NCI-H2081 (cell line): ENCODE measurements at regions not wholly inside any gene's neighbourhood (a gene's known extent, or its start where the extent isn't known, plus 50 kb on each side); places are given as distances from the start of the nearest gene placed in this dataset.

Experiments
- DNase-seq, 2 experiments: peaks; one replicate each; lab custom pipeline; 2025; lab: John Stamatoyannopoulos, UW

DNA sequence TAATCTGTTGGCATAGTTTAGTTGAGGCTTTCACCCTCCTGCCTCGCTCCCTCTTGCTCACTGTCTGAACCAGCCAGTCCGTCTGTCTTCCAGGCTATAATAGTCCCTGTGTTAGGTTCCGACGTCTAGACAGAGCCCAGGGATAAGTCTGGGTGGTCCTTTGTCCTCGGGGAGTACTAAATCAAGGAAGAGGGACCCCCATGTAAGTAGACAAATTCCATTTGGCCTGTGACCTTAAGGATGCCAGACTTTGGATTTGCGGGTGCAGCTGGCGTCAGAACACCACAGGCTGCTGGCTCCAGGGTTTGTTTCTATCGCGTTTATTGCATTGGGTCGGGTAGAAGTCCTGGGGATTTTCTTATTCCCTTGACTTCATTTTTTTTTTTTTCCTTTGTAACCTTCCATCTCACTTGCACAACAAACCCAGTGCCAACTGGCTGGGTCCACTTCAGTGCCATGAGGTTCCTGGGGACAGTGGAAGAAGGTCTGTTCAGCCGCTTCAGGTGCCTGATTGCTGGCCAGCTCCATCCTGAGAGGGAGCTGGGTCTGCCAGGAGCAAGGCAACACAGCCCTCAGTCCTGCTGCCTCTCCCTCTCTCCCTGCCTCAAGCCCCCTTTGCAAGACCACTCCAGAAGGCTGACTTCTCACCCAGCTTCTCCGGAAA lies 95.4 kb upstream of the KLHL25 start:
- no peak for DNase-seq

DNA sequence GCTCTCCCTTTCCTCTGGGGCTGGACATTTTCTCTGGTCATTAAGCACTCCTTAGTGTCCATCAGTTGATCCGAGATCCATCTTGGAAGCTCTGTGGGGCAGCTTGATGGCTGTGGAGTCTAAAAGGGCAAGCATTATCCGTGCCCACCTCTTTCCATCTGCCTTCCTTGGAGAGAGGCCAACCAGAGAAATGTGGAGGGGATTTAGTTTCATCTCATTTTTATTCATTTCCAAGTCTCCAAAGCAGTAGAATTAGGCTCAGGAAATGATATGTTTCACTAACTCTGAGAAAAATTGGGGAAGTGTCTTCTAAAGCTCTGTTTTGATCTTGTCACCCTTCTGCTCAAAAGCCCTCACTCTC lies 95.9 kb upstream of the KLHL25 start:
- DNase-seq = no peak

DNA sequence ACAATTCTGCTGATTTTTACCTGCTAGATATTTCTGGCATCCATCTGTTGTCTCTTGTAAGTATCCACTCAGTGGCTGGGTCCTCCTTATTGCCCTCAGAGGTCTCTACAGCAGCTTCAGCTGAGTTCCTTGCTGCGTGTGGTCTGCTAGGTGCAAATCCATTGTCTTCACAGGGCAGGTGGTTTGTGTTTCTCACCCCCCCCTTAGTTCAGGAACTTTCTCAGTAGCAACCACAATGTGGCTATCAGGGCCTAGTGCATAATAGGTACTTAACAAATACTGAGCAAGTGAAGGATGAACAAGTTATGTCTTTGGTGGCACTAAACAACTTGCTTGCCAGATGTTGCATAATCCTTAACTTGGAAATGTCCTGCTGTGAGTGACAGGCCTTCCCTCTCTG lies 96.7 kb upstream of the KLHL25 start:
- no peak for DNase-seq

DNA sequence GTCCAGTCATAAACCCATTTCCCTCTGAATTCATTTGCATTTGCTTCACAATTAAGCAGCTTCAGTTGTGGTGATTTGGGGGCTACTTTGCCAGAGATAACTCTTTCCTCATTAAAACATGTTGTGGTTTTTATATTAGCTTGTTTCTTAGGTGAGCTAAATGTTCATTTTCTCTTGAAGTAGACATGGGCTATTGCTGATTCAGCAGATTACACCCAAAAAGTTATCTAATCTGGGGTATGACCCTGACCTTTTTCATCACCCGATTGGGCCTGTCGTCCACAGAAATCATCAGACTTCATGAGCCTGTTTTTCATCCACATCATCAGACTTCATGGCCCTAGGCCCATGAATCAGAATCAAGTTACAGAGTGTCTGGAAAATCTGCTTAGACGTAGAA lies 97.5 kb upstream of the KLHL25 start:
- no peak for DNase-seq

DNA sequence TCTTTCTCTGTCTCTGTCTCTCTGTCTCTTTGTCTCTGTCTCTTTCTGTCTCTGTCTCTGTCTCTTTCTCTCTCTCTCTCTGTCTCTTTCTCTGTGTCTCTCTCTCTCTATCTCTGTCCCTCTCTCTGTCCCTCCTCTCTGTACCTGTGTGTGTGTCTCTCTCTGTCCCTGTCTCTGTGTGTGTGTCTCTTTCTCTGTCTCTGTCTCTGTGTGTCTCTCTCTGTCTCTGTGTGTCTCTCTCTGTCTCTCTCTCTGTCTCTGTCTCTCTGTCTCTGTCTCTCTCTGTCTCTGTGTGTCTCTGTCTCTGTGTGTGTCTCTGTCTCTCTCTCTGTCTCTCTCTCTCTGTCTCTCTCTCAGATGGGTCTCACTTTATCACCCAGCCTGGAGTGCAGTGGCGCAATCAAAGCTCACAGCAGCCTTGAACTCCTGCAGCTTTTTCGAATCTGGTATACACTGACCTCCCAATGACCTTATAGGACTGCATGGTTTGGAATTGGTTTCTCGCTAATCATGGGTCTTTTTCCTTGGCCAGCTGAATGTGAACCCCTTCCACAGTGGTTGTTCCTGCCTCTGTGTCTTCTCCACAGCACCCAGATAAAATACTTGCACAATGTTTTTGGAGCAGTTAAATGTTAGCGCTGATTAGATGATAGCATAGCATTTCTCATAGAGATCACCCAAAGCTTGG lies 102.6 kb upstream of the KLHL25 start:
- no peak for DNase-seq

DNA sequence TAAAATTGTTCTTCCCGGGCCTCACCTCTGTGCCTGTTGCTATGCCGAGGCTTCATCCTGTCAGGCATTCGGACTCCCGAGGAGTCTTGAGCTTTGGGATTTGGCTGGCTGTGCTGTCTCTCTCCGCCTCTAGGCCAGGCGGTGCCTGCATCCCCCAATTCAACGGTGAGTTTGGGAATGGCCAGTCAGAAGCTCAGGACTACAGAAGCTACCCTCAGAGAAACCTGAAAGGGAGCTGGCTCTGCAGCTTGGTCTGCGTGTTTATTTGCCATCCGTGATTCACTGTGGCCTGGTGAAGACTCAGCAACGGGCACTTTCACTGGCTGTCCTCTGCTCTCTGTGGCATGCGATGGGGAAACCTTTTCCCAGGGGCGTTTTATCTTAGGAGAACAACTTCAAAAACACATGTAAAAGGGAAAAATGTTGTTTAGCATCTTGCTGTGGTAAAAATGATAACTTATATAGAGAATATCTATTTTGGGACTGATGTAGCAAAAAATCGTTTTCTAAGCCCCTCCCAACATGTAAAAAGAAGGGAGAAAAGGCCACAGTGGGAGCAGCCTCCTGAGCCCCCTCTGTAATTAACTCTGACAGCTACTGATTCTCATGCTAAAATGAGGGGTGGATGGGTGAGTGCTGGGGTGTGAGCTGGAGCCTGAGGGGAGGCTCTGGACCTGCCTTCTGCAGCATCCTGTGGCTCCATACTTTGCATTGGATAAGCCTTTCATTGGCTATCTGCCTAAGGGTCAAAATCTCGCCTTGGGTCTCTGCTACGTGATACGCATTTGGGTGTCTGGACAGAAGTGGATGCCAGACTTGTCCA lies 103.4 kb upstream of the KLHL25 start:
- no peak for DNase-seq

DNA sequence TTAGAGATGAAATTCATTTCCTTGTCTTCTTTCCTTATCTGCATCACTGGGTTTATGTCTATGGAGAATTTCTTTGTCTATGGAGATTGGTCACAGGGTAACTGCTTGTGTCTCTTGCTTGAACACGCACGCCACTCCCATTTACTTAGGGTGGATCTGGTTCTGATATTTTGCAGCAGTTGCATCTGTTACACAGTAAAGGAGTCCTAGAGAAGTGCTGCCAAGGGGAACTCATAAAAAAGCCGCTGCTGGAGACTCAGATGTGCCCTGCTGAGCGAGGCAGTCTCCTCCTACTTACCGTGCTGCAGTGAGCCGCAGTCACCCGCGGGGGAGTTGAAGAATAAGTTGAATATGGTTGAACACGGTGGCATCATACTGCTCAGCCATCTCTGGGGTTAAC lies 105.2 kb upstream of the KLHL25 start:
- no peak for DNase-seq

DNA sequence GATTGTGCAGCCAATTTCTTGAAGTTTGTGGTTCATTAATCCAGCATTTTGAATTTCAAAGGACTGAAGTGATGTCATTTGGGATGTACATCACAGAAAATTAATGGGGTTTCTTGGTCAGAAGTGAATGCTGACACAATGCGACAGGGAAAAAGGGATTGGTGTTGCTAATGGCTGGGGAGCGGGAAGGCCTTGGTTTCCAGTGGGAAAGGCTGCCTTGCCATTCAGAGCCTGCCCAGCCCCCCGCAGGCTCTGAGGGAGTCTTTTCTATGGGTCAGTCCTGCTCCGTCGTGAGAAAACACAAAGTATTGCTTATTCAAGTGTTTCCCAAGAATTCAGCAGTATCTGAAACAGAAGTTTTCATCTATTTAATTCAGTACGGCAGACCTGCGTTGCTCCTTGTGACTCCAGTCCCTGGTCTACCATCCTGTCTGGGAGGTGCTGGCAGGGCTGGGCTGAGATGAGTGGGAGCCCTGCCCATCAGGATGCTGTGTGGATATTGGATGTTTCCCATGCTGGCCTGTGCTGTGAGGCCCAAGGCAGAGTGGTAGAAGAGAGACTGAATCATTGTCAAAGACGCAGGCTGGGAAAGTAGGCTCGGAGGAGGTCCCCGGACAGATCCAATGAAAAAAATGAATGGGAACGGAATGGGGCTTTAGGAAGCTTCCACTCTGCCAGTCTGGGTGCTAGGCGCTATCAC lies 111.2 kb upstream of the KLHL25 start:
- no peak for DNase-seq

DNA sequence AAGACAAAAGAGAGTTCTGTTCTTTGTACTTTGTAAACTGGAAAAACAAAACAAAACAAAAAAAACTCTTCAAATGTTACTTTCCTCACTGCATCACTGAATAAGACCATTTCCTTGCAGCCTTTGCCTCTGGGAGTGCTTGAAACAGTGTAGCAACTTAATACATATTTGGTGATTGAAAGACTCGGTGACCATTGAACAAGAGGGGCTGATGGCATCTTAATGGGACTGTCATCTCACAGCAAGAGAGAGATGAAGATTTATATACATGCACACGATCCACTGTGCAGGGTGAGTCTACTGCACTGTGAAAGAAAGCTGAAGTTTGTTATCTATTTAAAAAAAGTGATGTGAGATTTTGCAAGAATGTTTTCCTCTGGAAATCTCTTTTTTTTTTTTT lies 111.9 kb upstream of the KLHL25 start:
- DNase-seq = no peak

DNA sequence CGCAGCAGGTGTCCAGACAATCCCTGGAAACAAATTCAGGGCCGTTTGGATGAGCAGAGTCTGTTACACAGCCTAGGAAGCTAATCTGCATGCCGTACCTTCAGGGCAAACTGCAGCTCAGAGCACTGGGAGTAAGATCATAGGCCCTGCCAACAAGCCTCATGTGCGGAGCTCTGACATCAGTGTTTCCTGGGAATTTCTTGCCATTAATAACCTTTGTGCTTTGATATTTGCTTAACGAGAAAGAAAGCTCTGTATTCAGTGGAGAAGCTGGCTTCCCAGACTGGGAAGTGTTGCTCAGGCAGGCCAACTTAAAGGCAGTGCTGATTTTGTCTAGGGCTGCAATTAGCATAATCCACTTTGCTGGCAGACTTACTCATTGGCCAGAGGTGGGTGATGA lies 116.1 kb upstream of the KLHL25 start:
- DNase-seq = no peak

DNA sequence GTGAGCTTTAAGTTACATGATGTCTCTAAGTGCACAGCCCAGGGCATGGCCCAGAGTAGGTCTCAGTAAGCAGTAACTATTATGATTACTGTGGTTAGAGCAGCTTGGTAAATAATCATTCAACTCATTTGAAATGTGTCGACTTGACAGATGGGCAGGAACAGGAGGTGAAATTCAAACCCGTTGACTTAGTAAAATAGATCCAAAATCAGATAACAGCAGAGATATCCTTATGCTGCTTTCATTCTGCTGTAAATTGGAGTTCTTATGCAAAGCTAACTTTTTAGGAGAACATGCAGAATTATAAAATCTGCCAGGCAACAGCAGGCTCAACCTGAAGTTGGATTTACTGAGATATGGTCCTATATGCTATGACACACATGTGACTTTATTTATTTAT lies 118.7 kb upstream of the KLHL25 start:
- no peak for DNase-seq

DNA sequence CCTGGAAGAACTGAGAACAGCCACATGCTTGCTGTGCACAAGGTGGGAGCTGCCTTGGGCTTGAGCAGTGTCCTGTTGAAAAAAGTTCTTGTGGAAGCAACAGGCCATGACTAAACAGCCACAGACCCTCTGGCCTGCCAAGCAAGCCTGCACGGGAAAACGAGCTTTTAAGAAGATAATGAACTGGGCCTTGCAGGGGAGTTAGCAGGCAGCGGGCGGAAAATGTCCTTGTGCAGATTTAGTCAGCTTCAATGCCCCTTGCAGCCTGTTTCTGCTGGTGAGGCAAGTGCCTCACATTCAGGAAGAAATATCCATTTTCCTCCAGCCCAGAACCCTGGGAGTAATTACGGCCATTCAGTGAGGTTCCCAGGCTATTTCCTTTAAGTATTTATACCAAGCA lies 126.2 kb upstream of the KLHL25 start:
- DNase-seq = no peak

DNA sequence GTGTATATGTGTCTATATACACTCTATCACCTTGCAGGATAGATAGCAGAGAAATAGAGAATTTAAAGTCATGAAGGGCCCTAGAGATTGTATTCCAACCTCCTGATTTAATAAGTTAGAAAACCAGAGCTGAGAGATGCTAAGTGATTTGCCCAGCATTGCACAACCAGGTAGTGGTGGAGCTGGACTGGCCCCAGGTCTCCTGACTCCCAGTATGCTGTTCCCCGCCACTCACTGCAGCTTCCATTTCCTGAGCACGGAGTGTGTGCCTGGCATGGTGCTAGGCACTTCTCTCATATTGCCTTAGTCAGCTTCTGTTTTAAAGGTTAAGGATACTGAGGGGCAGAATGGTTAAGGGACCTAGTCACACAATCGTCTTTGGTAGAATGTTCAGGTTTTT lies 129.4 kb upstream of the KLHL25 start:
- no peak for DNase-seq

DNA sequence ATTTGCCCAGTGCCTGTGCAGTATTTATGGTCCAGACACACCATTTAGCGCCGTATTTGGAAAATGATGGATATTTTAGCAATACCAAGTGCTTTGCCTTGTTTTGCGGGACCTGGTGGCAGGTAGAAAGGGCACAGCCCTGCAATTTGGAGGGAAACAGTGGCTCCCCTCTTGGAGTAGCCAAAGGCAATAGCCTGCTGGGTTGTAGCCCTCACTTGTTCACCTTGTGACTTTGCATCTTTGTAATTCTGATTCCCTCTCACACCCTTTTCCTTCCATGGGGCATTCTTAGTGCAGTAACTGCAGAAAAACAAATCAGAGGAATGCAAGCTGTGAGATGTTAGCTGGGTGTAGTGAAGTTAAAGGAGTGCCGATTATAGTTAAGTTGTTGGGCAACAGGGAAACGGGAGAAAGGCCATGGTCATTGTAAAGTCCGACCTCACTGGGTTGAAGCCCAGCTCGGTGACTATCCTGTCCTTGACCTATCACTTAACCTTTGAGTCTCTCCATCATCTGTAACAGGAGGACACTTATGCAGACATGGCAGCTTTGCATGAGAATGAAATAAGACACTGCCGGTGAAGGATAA lies 131.0 kb upstream of the KLHL25 start:
- no peak for DNase-seq

DNA sequence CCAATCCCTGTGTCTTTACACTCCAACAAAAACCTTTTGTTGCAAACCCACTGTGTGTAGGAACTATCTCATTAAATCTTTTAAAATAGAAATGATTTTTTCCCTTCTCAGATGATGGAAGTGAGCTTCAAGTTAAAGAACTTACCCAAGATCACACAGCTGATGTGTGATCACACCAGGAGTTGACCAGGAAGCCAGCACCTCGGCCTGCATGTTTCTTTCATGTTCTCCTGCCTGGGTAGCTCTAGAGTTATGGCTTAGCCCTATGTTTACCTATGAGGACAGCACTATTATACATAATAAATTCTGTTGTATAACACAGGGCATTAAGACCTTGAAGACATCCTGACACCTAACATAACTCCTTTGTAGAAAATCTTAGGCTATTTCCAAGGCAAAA lies 132.1 kb upstream of the KLHL25 start:
- no peak for DNase-seq

DNA sequence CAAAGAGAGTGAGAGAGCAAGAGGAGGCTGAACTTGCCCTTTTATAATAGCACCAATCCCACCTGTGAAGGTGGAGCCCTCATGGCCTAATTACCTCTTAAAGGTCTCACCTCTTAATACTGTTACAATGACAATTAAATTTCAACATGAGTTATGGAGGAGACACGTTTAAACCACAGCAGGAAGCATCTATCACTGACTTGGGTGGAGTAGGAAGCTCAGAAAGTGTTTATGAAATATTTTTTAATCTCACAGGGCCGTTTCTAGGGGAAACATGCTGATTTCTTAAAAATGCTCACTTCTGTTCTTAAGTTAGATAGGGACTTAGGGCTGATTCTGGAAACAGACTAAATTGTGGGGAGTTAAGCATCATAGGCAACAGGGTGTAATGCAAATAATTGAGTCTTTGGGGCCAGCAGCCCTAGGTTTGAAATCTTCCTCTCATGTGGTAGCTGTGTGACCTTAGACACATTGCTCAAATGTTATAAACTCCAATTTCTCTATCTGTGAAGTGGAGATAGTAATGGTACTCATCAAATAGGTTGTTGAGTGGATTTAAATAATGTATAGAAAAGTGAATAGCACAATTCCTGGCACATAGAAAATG lies 133.3 kb upstream of the KLHL25 start:
- DNase-seq = no peak

DNA sequence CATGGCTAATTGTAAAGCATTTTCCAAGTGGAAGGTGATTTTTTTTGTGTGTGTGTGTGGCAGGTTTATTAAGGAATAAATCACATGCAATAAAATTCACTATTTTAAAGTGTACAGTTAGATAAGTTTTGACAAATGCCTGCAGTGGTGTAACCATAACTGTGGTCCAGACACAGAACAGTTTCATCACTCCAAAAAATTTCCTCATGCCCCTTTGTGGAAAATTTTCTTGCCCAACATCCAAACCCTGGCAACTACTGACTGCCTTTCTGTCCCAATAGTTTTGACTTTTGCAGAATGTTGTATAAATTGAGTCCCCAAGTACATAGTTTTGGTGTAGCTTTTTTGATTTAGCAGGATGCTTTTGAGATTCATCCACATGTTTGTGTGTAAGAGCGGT lies 135.1 kb upstream of the KLHL25 start:
- DNase-seq = no peak

DNA sequence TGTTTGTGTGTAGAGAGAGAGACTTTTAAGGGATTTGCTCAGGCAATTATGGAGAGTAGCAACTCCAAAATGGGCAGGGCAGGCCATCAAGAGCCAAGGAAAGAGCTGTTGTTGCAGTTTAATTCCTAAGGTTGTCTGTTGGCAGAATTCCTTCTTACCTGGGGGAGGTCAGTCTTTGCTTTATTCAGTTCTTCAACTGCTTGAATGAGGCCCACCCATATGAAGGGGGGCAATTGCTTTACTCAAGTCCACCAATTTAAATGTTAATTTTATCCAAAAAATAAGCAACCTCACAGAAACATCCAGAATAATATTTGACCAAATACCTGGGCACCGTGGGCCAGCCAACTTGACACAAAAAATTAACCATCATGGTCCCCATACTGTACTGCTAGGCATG lies 137.7 kb upstream of the KLHL25 start:
- no peak for DNase-seq

DNA sequence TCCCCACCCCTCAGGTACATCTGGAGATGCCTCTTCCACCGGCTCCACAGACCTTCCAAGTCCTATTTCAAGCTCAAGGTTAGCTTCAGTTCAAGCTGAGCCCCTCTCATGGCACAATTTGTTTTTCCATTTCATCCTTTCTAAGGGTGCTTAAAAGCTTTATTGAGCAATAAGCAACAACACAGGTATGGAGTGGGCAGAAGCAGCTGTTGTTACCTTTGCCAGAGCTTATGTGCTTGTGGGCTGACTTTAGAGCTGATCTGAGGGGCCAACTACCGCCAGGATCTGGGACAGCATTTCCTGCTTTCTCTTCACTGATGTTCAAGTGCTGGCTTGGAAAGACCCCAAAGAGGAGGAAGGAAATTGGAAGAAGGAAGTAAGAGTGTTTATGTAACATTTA lies 140.0 kb upstream of the KLHL25 start:
- no peak for DNase-seq

DNA sequence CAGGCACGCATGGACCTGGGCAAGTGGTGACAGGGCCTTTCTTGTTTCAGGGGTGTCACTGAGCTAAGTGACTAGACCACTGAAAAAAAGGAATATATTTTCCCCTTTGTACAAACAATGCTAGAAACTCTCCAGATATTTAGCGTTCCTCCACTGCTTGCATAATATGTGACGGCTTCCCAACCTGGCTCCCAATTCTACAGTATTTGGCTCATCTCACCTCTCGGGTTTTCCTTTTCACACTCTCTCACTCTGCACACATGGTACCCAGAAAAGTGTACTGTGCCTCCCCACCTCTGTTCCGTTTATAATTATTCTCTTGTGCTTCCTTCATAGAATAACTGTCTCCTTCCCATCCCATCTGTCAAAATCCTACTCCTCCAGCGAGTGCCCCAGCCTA lies 140.5 kb upstream of the KLHL25 start:
- no peak for DNase-seq

DNA sequence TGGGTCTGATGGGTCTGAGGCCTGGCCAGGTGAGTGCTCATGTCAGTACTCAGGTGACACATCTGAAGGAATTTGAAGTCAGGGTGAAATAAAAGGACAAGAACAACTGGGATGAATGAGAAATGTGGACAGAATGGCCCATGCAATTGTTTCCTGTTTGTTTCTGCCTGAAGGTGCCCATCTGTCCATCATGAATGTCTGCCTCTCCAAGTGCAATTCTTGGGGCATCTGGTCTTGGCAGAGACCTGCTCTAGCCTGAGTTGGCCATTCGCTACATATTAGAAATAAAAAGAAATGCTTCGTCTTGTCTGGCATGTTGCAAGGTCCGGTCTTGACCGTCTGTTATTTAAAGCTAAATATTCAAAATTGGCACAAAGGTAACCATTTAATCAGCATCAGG lies 142.0 kb upstream of the AGBL1 start:
- DNase-seq = no peak
